H1 (cell line): ENCODE measurements at regions not wholly inside any gene's neighbourhood (a gene's known extent, or its start where the extent isn't known, plus 50 kb on each side); places are given as distances from the start of the nearest gene placed in this dataset.

Experiments
- CTCF ChIA-PET: fragments of 300-600 bp; sonication (Branson Sonifier 250); formaldehyde crosslinking; loops from one replicate; lab custom pipeline; 2021; ENCODE audit not compliant: partially characterized antibody; lab: Charles Lee
- POLR2A ChIA-PET: fragments of 300-600 bp; sonication (Branson Sonifier 250); formaldehyde crosslinking; loops from one replicate; lab custom pipeline; 2021; ENCODE audit warnings: inconsistent platforms; ENCODE audit not compliant: partially characterized antibody; lab: Charles Lee
- DNase-seq, 2 experiments: peaks; one replicate each; pipeline versions ENCODE4 v3.0.0 to v3.0.0-alpha.2; 2010 to 2022; ENCODE audit warnings: low spot score in 2 of 2, low read depth in 1 of 2, mixed read lengths in 1 of 2
- FAIRE-seq: peaks from 2 replicates; lab custom pipeline; 2011; peaks lifted over from hg19 to GRCh38; lab: Jason Lieb, UNC
- H2AFZ ChIP-seq: 2 replicates; pipeline ENCODE4 v1.8.1; 2012; ENCODE audit warnings: low read length, inconsistent platforms
- H2AK5ac ChIP-seq: 2 replicates; pipeline ENCODE4 v1.6.1; 2013; ENCODE audit warnings: low read depth, low read length
- H2BK120ac ChIP-seq: replicated peaks from 2 replicates; pipeline ENCODE3; 2013; ENCODE audit warnings: low read depth, low read length, inconsistent platforms
- H2BK12ac ChIP-seq: 2 replicates; pipeline ENCODE4 v1.6.1; 2013; ENCODE audit warnings: low read depth, low read length
- H2BK15ac ChIP-seq: 2 replicates; pipeline ENCODE4 v1.6.1; 2013; ENCODE audit warnings: low read length
- H2BK20ac ChIP-seq: 2 replicates; pipeline ENCODE4 v1.6.1; 2013; ENCODE audit warnings: low read length
- H2BK5ac ChIP-seq: 2 replicates; pipeline ENCODE4 v1.6.1; 2013; ENCODE audit warnings: low read depth, low read length
- H3K14ac ChIP-seq: 2 replicates; pipeline ENCODE4 v1.6.1; 2013; ENCODE audit warnings: inconsistent platforms; ENCODE audit not compliant: insufficient read length
- H3K18ac ChIP-seq: 2 replicates; pipeline ENCODE4 v1.6.1; 2013; ENCODE audit warnings: low read length; ENCODE audit errors: extremely low read depth
- H3K23ac ChIP-seq: 2 replicates; pipeline ENCODE4 v1.6.1; 2013; ENCODE audit warnings: inconsistent platforms; ENCODE audit not compliant: insufficient read length
- H3K23me2 ChIP-seq: 2 replicates; pipeline ENCODE4 v1.6.1; 2013; ENCODE audit warnings: low read depth, low read length
- H3K27ac ChIP-seq: 2 replicates; pipeline ENCODE4 v1.6.1; 2011; ENCODE audit warnings: low read depth, low read length, inconsistent platforms
- H3K27me3 ChIP-seq, 4 experiments: replicated peaks in 1 of 4; 1 replicate in 1 of 4; 2 replicates in 3 of 4; pipeline versions ENCODE4 v1.6.1 to v1.8.1; 2011 to 2013; ENCODE audit warnings: low read length in 3 of 4, mild to moderate bottlenecking in 3 of 4, inconsistent platforms in 2 of 4, mixed read lengths in 2 of 4, moderate library complexity in 1 of 4; ENCODE audit not compliant: control insufficient read depth in 3 of 4, insufficient read depth in 3 of 4; ENCODE audit errors: extremely low read depth in 1 of 4
- H3K36me3 ChIP-seq, 4 experiments: 2 replicates each; pipeline versions ENCODE4 v1.6.1 to v1.8.1; 2011 to 2013; ENCODE audit warnings: mild to moderate bottlenecking in 4 of 4, low read length in 3 of 4, moderate library complexity in 2 of 4, control low read depth in 1 of 4, inconsistent platforms in 1 of 4; ENCODE audit not compliant: insufficient read depth in 4 of 4, control insufficient read depth in 2 of 4
- H3K4ac ChIP-seq: replicated peaks from 2 replicates; pipeline ENCODE3; 2013; ENCODE audit warnings: low read length, low read depth, mixed read lengths, inconsistent platforms; ENCODE audit not compliant: insufficient read length
- H3K4me1 ChIP-seq, 4 experiments: replicated peaks in 1 of 4; 1 replicate in 1 of 4; 2 replicates in 3 of 4; pipeline versions ENCODE4 v1.6.1 to v1.8.1; 2011 to 2013; ENCODE audit warnings: low read length in 3 of 4, inconsistent platforms in 2 of 4, mixed read lengths in 1 of 4; ENCODE audit not compliant: insufficient read depth in 4 of 4, control insufficient read depth in 3 of 4
- H3K4me2 ChIP-seq, 2 experiments: 2 replicates each; pipeline versions ENCODE4 v1.6.1 to v1.8.1; 2011 to 2013; ENCODE audit warnings: low read depth in 2 of 2, low read length in 2 of 2, control low read depth in 1 of 2, inconsistent platforms in 1 of 2, mild to moderate bottlenecking in 1 of 2; ENCODE audit not compliant: insufficient read depth in 1 of 2
- H3K4me3 ChIP-seq, 4 experiments: fragments of 200-600, 300-600 bp in 1 of 4; sonication (generic), shearing (Covaris generic), sonication (Bioruptor Twin) in 1 of 4; 2 replicates each; pipeline versions ENCODE4 v1.5.1 to v1.8.1; 2011 to 2016; ENCODE audit warnings: low read length in 4 of 4, low read depth in 3 of 4, control low read depth in 2 of 4, inconsistent platforms in 2 of 4, mild to moderate bottlenecking in 2 of 4, mixed read lengths in 1 of 4, moderate library complexity in 1 of 4; ENCODE audit not compliant: insufficient read depth in 2 of 4; ENCODE audit errors: extremely low read depth in 1 of 4
- H3K56ac ChIP-seq: replicated peaks from 2 replicates; pipeline ENCODE3; 2013; ENCODE audit warnings: low read depth, mild to moderate bottlenecking, mixed read lengths, low read length, inconsistent platforms; ENCODE audit not compliant: insufficient read length
- H3K79me1 ChIP-seq: 2 replicates; pipeline ENCODE4 v1.6.1; 2013; ENCODE audit warnings: low read depth, low read length, control low read depth
- H3K79me2 ChIP-seq, 2 experiments: 2 replicates each; pipeline versions ENCODE4 v1.6.1 to v1.8.1; 2012 to 2013; ENCODE audit warnings: low read length in 2 of 2, mild to moderate bottlenecking in 2 of 2, inconsistent platforms in 1 of 2; ENCODE audit not compliant: insufficient read depth in 2 of 2, control insufficient read depth in 1 of 2
- H3K9ac ChIP-seq, 4 experiments: replicated peaks in 1 of 4; 1 replicate in 1 of 4; 2 replicates in 3 of 4; pipeline versions ENCODE4 v1.6.1 to v1.8.1; 2011 to 2013; ENCODE audit warnings: low read depth in 3 of 4, low read length in 3 of 4, control low read depth in 2 of 4, mild to moderate bottlenecking in 2 of 4, moderate library complexity in 2 of 4, inconsistent platforms in 1 of 4; ENCODE audit errors: extremely low read depth in 1 of 4
- H3K9me3 ChIP-seq, 2 experiments: 2 replicates each; pipeline versions ENCODE4 v1.6.1 to v1.8.1; 2012 to 2013; ENCODE audit warnings: mild to moderate bottlenecking in 2 of 2, moderate library complexity in 2 of 2, control low read depth in 1 of 2, inconsistent platforms in 1 of 2, low read depth in 1 of 2, low read length in 1 of 2, mixed read lengths in 1 of 2; ENCODE audit not compliant: insufficient read depth in 2 of 2
- H4K20me1 ChIP-seq, 2 experiments: replicated peaks in 1 of 2; 2 replicates each; pipeline versions ENCODE3 to v1.8.1; 2011 to 2013; ENCODE audit warnings: inconsistent platforms in 2 of 2, low read length in 2 of 2, mild to moderate bottlenecking in 1 of 2; ENCODE audit not compliant: insufficient read depth in 2 of 2, control insufficient read depth in 1 of 2
- H4K5ac ChIP-seq: 2 replicates; pipeline ENCODE4 v1.6.1; 2013; ENCODE audit warnings: low read length, low read depth, mixed read lengths, inconsistent platforms; ENCODE audit not compliant: insufficient read length
- H4K8ac ChIP-seq: 2 replicates; pipeline ENCODE4 v1.8.0; 2013; ENCODE audit warnings: mild to moderate bottlenecking, moderate library complexity, low read length, inconsistent platforms; ENCODE audit not compliant: insufficient read depth; ENCODE audit errors: extremely low read depth
- H4K91ac ChIP-seq: replicated peaks from 2 replicates; pipeline ENCODE3; 2013; ENCODE audit warnings: low read length, mixed read lengths, inconsistent platforms; ENCODE audit not compliant: insufficient read length
- HDAC6 ChIP-seq: IDR thresholded peaks from one replicate; pipeline ENCODE4 v1.7.1; 2012; ENCODE audit warnings: low read depth, mild to moderate bottlenecking, inconsistent platforms, low read length, moderate library complexity
- whole genome bisulfite sequencing, 2 experiments: shearing (Covaris generic) in 1 of 2; methylation state at CpG; one replicate each; pipeline versions ENCODE4 v1.1.6 to v1.1.7; 2013 to 2015; ENCODE audit warnings: low lambda C conversion rate in 2 of 2, mixed read lengths in 2 of 2, inconsistent platforms in 1 of 2, low coverage in 1 of 2, missing lambda C conversion rate in 1 of 2; ENCODE audit not compliant: insufficient replicate concordance in 2 of 2, insufficient coverage in 1 of 2, insufficient read length in 1 of 2; ENCODE audit errors: extremely low coverage in 1 of 2, missing lambda C conversion rate in 1 of 2; 5-methylcytosine and 5-hydroxymethylcytosine counted together

- Histone ChIP-seq H3K4ac (no peak overlapping the region), H2BK5ac (no peak overlapping the region), H4K91ac (no peak overlapping the region), H2BK12ac (no peak overlapping the region), H3K79me1 (no peaks in the 10 kb centered on the region), H4K20me1 (no peaks in the 10 kb centered on the region), H3K56ac (no peak overlapping the region), H3K14ac (no peak overlapping the region), H4K8ac (no peak overlapping the region), H3K79me2 (no peaks in the 10 kb centered on the region), H2BK20ac (no peak overlapping the region), H2BK15ac (no peak overlapping the region), H3K23me2 (no peaks in the 10 kb centered on the region), H3K27me3 (no peaks in the 10 kb centered on the region), H2AK5ac (no peak overlapping the region), H2BK120ac (no peak overlapping the region), H3K4me1 (peaks cover 2 to 8% (median 6%) of the 10 kb centered on the region in 4 experiments; a peak in 5 of 7 replicates), H4K5ac (no peak overlapping the region), H3K4me3 (no peak overlapping the region), H3K36me3 (no peaks in the 10 kb centered on the region), H3K18ac (no peak overlapping the region), H3K9me3 (no peaks in the 10 kb centered on the region), H3K23ac (no peak overlapping the region), H3K27ac (no peak overlapping the region), H3K9ac (no peak overlapping the region), H3K4me2 (no peak overlapping the region), H2AFZ (no peak overlapping the region)
- FAIRE-seq (no peak), DNase-seq (no peak)
- CTCF ChIA-PET: no interaction called here
- TF ChIP-seq HDAC6: no peak
- POLR2A ChIA-PET: no interaction called here
- WGBS, 2 experiments: 94% methylated on average over 2 of the region's 2 CpGs; no CpG with 5 or more reads in 1 of the 2 experiments
These were observed 94.7 kb upstream of the PPM1H start for GRCh38 chr12:63029676-63030075.
